AG04449 (cell line): ENCODE measurements at regions not wholly inside any gene's neighbourhood (a gene's known extent, or its start where the extent isn't known, plus 50 kb on each side); places are given as distances from the start of the nearest gene placed in this dataset.
"Not testable (repeated sequence)": the region's sequence is repeated elsewhere in the genome, so short reads cannot be mapped to it uniquely, and the experiment has no call there.

ENCODE experiments used
- CTCF ChIA-PET: fragments of 350-600 bp; formaldehyde crosslinking; extraction: SDS; loops from one replicate; lab custom pipeline; 2021; ENCODE audit warnings: antibody characterized with exemption; lab: Yijun Ruan, JAX
- POLR2A ChIA-PET: fragments of 400-600, 350-600 bp; formaldehyde crosslinking; extraction: SDS; loops from one replicate; lab custom pipeline; 2020; ENCODE audit warnings: antibody characterized with exemption, inconsistent platforms; lab: Yijun Ruan, JAX
- DNase-seq: peaks from one replicate; pipeline ENCODE4 v3.0.0-alpha.2; 2010; ENCODE audit warnings: low read depth, low spot score
- H3K4me3 ChIP-seq: 2 replicates; pipeline ENCODE4 v1.5.1; 2011; ENCODE audit warnings: low read depth, mild to moderate bottlenecking, control low read depth, low read length
- CTCF ChIP-seq: IDR thresholded peaks from one replicate; pipeline ENCODE4 v1.5.1; 2011; ENCODE audit warnings: mild to moderate bottlenecking, moderate library complexity, low read length, control low read depth, inconsistent platforms; ENCODE audit not compliant: insufficient read depth; ENCODE audit errors: missing control alignments

DNA sequence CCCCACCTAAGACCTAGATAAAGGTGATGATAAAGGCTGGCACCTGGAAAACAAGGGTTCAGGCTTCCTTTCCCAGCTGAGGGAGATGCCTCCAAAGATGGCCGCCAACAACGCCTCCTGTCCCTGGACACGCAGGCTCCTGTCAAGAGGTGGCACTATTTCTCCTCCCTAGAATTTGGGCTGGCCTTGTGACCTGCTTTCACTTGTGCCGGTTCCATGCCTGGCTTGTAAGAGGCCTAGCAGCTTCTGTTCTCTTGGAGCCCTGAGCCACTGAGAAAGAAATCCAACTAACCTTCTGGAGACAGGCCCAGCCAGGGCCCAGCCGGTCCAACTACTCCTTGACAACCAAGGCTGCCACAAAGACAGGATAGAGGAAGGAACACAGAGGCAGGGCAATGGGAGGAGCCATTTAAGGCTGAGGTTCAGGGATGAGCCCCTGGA, 60.2 kb upstream of the RALY start:
- CTCF ChIA-PET, result interaction anchor here (0.8 to 6.5 kb wide), 12 partner anchors 9 to 195 kb away, joined by 3 to 72 read pairs (median 4); no protein-coding TSS in a partner anchor
- no peak for DNase-seq
- peak; percentile 61 for TF ChIP-seq CTCF
- POLR2A ChIA-PET, result no interaction called here
- H3K4me3 ChIP-seq, result no peak overlapping the region

GRCh38 chr20:33936656-33937055, 57.1 kb upstream of the RALY start:
- no peak overlapping the region for H3K4me3 ChIP-seq
- ChIA-PET POLR2A (no interaction called here), CTCF (interaction anchor here (0.9 to 6.5 kb wide), 3 partner anchors 8 to 138 kb away, joined by 3 to 72 read pairs (median 3); no protein-coding TSS in a partner anchor)
- no peak for DNase-seq
- TF ChIP-seq CTCF, result no peak

DNA sequence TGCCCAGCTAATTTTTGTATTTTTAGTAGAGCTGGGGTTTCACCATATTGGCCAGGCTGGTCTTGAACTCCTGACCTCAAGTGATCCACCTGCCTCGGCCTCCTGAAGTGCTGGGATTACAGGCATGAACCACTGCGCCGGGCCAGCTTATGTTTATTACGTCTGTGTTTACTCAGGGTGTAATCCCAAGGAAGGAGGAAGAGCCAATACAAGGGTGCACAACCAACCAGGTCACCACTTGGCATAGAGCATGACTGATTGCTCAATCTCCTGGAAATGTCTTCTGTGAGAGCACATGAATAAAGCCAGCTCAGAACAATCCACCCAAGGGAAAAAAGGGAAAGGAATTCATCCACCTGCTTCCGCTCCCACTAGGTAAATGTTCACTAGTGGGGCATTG, 54.7 kb upstream of the RALY start:
- CTCF ChIA-PET, result interaction anchor here (1.0 to 1.1 kb wide), 2 partner anchors 63 to 130 kb away, joined by 3 read pairs; no protein-coding TSS in a partner anchor
- H3K4me3 ChIP-seq, DNase-seq, POLR2A ChIA-PET: not testable (repeated sequence)

DNA sequence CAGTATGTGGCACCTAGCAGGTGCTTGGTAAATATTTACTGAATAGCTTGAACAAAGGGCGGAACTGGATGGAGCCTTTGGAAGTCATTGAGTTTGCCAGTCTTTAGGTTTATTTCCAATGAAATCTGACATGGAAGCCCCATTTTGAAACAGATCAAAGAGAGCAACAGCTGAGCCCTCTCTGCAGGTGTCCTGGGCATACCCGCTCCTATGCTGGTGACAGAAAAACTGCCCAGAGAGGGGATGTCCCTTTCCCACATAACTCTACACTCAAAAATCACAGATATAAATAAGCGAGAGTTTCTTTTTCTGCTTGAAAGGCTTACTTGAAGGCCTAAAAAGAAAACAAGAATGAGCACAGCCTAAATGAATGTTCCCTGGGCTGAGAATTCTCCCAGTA, 53.0 kb upstream of the RALY start:
- POLR2A ChIA-PET, result no interaction called here
- no peak for DNase-seq
- CTCF ChIA-PET, result interaction anchor here (1.0 to 1.7 kb wide), 2 partner anchors 13 to 128 kb away, joined by 3 to 4 read pairs; no protein-coding TSS in a partner anchor
- TF ChIP-seq CTCF, result no peak
- H3K4me3 ChIP-seq, result no peak overlapping the region
